Occipital lobe (tissue), 1 donor: ENCODE measurements at regions not wholly inside any gene's neighbourhood (a gene's known extent, or its start where the extent isn't known, plus 50 kb on each side); places are given as distances from the start of the nearest gene placed in this dataset.

Experiments
- DNase-seq: peaks from one replicate; lab custom pipeline; 2025; lab: John Stamatoyannopoulos, UW

- no peak for DNase-seq
Observed at GRCh38 chr6:141452354-141452686, 680.4 kb upstream of the GJE1 start.

DNA sequence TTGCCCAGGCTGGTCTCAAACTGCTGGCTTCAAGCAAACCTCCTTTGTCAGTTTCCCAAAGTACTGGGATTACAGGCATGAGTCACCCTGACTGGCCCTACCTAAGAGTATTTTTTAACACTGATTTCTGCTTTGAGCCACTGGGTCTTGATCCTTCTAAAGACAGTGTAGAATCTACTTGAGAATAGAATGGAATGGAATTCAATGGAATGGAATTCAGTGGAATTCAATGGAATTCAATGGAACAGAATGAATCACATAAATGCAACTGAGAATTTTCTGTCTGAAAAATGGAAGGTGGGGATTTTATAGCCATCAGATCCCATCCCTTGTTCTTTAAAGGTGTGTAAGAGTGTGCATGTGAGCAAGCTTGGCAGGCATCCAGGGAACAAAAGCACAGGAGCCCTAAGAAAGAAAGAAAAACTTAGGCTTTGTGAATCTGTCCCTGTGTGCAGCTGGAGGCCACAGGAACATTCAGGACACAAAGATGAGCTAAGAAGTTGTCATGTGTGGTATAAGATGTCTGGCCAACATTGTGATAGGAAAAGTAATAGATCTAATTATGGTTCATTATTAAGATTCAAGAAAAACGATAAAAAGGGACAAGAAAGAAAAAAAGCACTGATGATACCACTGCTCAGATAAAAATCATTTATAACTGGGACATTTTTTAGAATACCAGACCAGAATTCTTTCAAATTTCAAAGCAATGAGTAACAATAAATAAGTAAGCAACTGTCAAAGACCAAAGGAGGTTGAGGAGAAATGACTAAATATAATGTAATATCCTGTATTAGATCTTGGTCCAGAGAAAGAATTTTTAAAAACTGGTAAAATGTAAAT is 681.0 kb upstream of the GJE1 start:
- no peak for DNase-seq

DNA sequence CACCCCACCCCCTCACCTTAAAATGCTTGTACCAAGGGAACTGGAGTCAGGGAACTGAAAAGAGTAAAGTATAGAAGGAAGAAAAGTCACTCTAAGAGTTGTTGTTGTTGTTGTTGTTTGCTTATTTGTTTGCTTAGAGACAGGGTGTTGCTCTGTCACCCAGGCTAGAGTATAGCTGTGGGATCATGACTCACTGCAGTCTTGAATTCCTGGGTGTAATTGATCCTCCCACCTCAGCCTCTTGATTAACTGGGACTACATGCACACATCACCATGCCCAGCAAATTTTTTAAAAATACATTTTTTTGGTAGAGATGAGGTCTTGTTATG is 681.6 kb upstream of the GJE1 start:
- DNase-seq, result no peak

DNA sequence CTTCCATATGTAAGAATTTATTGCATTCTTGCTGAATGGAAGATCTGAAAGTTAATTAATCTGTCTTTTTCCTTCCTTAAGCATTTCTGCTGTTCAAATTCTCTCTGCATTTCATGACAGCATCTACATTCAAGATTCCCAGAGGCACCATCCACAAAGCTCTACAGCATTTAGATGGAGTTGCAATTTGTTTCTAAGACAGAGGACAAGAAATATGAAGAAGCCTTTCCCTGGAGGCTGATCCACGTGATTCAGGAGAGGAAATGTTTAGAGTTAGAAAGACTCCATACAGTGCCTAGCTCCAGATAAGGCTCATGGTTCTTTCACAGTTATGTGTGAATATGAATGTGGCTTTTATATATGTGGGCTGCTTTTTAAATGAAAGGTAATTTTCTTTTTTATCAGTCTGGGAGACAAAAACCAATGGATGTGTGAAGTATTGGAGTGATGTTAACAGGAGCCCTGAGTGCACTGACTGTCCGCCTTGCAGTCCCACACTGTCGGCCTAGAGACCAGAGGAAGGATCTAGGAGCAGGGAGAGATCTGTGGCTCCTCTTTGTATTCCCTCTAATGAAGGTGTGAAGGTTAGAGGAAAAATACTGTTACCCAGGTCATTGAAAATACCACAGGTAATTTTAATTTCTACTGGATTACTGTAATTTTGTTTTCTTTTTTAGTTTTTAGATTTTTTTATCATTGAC is 686.6 kb upstream of the GJE1 start:
- DNase-seq, result no peak

DNA sequence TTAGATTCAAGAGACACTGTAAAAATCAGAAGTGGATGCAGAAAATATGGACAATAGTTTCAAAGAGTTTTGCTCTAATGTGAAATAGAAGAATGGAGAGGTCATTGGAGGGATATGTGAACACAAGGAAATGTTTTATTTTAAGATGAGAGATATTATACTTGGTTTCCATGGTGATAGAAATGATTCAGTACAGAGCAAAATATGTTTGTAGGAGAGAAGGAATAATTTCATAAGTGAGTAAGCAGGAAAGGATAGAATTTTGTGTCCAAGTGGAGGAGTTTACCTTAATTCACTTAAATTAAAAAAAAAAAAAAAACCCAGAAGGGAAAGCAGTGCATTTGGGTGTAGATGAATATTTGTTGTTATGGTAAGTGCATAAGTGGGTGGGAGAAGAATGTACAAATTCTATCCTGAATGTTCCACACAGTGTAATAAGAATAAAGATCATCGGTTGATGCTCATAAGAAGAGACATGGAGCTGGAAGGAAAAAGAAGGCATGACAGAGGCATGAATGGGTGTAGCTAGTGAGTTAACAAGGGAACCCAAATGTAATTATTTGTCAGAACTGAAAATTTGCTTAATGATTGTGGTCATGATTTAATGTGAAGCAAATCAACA is 688.9 kb upstream of the GJE1 start:
- DNase-seq, result no peak

DNA sequence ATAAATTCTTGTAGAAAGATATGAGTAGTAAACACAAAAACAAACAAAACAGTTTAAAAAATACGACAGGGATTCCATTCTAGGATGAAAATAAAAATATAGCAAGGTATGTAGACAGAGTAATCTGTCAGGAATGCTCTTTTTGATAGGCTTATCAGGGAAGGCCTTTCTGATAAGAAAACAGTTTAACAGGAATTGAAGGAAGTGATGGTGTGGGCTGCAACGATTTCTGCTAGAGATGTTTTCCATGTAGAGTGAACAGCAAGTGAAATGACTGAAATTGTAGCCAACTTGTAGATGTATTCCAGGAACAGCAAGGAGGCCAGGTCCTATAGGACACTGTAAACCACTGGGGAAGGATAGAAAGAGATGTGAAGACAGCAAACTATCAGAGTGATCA is 689.7 kb upstream of the GJE1 start:
- DNase-seq, result no peak

- no peak for DNase-seq
Observed at GRCh38 chr6:141439513-141439912, 693.2 kb upstream of the GJE1 start.

- DNase-seq, result no peak
Observed at GRCh38 chr6:141437685-141438084, 695.0 kb upstream of the GJE1 start.

DNA sequence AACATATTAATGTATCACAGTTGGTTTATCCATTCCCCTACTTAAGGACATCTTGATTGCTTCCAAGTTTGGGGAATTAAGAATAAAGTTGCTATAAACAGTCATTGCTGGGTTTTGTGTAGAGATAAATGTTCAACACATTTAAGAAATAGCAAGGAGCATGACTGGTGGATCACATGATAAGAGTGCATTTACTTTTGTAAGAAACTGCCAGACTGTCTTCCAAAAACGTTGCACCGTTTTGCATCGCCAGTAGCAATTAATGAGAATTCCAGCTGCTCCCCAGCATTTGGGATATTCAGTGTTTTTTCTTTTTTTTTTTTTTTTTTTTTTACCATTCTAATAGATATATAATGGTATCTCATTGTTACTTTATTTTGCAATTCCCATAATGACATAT is 695.7 kb upstream of the GJE1 start:
- DNase-seq, result no peak

DNA sequence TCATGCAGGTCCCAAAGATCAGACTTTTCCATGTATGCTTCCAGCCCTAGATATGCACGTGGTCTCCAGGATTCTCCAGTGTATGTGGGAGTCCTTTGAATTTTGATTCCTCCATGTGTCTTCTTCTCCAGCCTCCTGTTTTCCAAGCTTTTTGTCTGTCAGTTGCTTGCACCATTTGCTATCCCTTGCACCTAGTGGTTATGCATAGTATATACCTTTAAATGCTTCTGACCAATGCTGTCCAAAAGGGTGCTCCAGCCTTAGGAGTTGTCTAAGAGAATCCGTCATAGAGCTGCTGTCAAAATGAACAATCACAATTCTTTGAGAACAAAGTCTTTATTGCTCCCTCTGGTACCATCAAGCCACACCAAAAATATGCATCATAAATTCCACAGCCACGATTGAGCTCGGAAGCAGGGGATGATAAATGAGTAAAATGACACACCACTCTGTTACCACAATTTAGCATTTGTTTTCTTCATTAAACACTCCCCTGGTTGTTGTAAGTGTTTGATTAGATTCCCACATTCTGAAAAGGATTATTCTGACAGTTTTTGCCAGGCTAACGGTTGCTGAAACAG is 706.2 kb upstream of the GJE1 start:
- no peak for DNase-seq

DNA sequence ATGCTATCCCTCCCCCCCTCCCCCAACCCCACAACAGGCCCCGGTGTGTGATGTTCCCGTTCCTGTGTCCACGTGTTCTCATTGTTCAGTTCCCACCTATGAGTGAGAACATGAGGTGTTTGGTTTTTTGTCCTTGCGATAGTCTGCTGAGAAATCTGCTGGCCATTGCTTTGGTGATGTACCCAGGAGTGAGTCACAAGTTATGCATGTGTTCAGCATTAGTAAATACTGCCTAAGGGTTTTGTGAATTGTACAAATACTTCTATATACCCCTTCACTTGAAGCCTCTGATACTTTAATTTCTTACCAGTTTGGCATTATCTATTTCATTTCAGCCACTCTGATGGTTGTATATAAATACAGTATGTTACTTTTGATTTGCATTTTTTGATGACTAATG is 711.3 kb upstream of the GJE1 start:
- no peak for DNase-seq

- no peak for DNase-seq
Observed at GRCh38 chr6:141418076-141418475, 714.6 kb upstream of the GJE1 start.

- DNase-seq, result no peak
Observed at GRCh38 chr6:141415896-141416295, 716.8 kb upstream of the GJE1 start.

- DNase-seq, result no peak
Observed at GRCh38 chr6:141413196-141413595, 719.5 kb upstream of the GJE1 start.

DNA sequence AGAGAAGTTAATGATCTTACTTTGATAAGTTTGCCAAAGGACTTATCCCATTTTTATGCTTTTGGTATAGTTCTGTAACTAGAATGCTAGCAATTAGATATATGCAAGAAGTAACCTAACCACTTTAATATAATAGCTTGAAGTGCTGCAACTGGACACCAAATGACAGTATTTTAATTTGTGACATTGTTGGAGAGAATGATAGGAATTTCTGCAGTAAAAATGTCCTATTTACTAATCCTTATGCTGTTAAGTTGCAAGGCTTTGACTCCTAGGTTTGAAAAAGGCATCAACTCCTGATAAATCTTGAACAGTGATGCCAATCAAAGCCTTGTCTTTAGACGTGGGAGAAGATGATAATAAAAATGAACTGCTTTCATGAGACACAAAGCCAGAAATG is 726.0 kb upstream of the GJE1 start:
- DNase-seq, result no peak

DNA sequence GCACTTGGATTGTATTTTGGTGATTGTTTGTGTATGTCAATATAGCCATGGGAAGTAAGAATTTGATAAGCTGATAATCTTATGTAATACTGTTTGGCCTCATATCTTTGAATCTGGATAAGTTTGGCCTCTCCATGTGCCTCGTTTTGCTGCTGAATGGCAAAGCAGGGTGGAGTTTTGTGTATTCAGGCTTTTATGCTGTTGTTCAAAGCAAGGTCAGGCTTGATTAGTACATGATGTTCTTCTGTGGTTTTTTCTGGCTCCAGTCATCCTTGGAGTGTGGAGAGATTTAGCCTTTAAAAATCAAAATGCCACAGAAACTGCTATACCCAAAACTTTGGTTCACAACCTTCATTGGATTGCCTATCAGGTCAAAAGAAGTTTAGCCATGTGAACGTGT is 728.9 kb upstream of the GJE1 start:
- DNase-seq, result no peak

- DNase-seq, result no peak
Observed at GRCh38 chr6:141403103-141403502, 729.6 kb upstream of the GJE1 start.

DNA sequence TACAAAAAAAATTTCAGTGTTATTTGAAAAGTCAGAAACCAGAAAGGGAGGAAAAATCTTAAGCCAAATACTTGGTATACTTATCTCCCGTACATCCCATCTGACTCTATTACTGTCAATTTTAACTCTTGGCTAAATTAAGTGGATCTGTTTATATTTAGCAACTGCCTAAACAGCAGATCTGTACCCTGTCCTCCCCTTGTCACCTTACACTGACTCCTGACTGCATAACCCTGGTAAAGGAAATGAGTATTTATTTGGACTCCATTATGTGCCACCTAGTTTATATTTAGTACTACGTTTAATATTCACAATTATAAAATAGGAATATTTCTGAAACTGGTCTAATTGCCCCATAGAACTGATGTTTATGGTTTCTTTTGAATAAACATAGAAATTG is 730.2 kb upstream of the GJE1 start:
- no peak for DNase-seq

DNA sequence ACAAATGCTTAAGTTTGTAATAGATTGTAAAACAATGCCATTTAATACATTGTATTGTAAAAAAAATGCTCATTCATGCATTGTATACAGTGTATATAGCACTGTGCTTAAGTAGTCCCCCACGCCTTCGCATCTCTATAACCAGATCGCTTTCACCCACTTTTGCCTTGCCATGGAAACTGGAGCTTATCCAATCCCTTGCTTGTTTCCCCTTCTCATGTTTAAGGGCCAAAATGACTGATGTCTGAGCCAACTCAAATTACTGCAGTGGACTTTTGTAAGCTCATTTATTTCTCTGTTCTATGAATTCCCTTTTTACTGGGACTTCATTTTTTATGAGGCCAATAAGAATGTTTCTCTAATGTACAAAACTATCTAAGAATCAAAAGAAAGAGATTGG is 730.9 kb upstream of the GJE1 start:
- no peak for DNase-seq

DNA sequence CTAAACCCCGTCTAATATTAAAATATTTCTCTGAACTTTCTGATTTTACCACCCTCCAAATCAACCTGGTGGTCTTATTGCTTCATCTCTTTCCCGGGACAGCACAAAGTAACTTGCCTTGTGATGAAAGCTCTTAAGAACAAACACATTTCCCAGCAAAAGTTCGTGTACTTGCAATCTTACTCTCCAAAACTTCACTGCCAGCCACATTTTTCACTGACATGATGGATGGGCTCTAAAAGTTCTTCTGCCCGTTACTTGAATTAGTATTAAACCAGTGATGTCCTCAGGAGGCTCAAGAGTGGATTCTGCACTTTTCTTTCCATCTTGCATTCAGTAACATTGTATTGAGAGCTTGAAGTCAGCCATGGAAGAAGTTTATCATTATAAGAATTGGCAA is 731.6 kb upstream of the GJE1 start:
- DNase-seq, result no peak

GRCh38 chr6:141398949-141399348 is 733.8 kb upstream of the GJE1 start:
- no peak for DNase-seq

GRCh38 chr6:141395443-141396008 is 737.2 kb upstream of the GJE1 start:
- DNase-seq, result no peak
